ENCODE measurements at regions not wholly inside any gene's neighbourhood (a gene's known extent, or its start where the extent isn't known, plus 50 kb on each side); places are given as distances from the start of the nearest gene placed in this dataset.

DNA sequence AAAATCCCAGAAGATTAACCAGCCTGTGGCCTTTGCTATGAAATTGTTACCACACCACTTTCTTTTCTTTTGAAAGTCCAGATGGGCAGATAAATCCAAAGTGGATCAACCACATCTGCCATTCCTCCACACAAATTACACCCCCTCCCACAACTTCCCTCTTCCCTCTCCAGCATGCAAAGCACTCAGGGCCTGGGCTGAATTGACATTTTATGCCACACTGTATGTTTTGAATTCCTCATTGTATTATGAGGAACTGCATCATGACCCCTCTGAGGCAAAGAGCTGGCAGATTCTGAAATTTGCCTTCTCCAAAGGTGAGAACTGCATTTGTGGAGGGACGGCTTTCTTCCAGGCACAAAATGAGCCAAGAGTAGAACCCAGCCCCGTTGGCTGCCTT is 589.2 kb upstream of the KLF4 start:
- Histone ChIP-seq H3K36me3 (ENCODE audit: control insufficient read depth in 1 of 2, insufficient read depth in 2 of 2, low read length in 2 of 2) (no peaks in the 10 kb centered on the region), H2AFZ (ENCODE audit: low read depth, low read length, poor library complexity, severe bottlenecking) (no peak overlapping the region), H3K79me2 (ENCODE audit: insufficient read depth, low read length) (no peaks in the 10 kb centered on the region), H3K27me3 (ENCODE audit: insufficient read depth, low read length) (no peaks in the 10 kb centered on the region), H3K4me2 (ENCODE audit: low read length) (no peak overlapping the region), H3K9me2 (ENCODE audit: insufficient read depth) (no peaks in the 10 kb centered on the region), H3K9ac (ENCODE audit: low read length) (no peak overlapping the region), H3K4me1 (ENCODE audit: control insufficient read depth in 1 of 2, insufficient read depth in 2 of 2, low read length in 2 of 2) (no peaks in the 10 kb centered on the region), H3K4me3 (replicated peaks in 1 of 2; ENCODE audit: low read depth in 1 of 2, low read length in 2 of 2) (no peak overlapping the region), H4K20me1 (ENCODE audit: insufficient read depth) (no peaks in the 10 kb centered on the region), H3K9me3 (ENCODE audit: control insufficient read depth in 1 of 2, insufficient read depth in 1 of 2, low read depth in 1 of 2, low read length in 2 of 2) (no peaks in the 10 kb centered on the region), H3K27ac (ENCODE audit: low read depth, low read length) (no peak overlapping the region)
- BruUV-seq (replicated peaks), result no TSS peak
- RAD21 ChIA-PET (ENCODE audit: low non-redundant PET in 1 of 2, low total read pairs in 2 of 2, uncharacterized antibody in 2 of 2, unreplicated experiment in 2 of 2), result no interaction called here
- no peak for ATAC-seq
- CTCF ChIA-PET, result no interaction called here
- intact Hi-C loops (cut with micrococcal nuclease), result no loop called here
- POLR2A ChIA-PET, result no interaction called here
- DNase-seq (ENCODE audit: low read depth, low spot score), result no peak
- TF ChIP-seq RAD21 (IDR thresholded peaks at IDR 0.05; ENCODE audit: low read depth) (no peak), CEBPB (IDR thresholded peaks at IDR 0.05; ENCODE audit: low read depth) (no peak), ELF1 (IDR thresholded peaks at IDR 0.05; ENCODE audit: borderline replicate concordance, low read depth) (no peak), JUND (IDR thresholded peaks at IDR 0.05) (no peak), ZFX (IDR thresholded peaks at IDR 0.05) (no peak), POLR2AphosphoS5 (IDR thresholded peaks at IDR 0.05; ENCODE audit: low read depth, low read length) (no peak), TCF7L2 (IDR thresholded peaks at IDR 0.05; ENCODE audit: borderline replicate concordance, extremely low read depth, insufficient read depth, insufficient read length) (no peak), POLR2A (IDR thresholded peaks at IDR 0.05; ENCODE audit: borderline replicate concordance, extremely low read depth, insufficient read depth, insufficient read length) (no peak), ZNF274 (IDR thresholded peaks at IDR 0.05; ENCODE audit: low read depth, low read length) (no peak), FOSL1 (IDR thresholded peaks at IDR 0.05; ENCODE audit: low read depth) (no peak), SP1 (IDR thresholded peaks at IDR 0.05; ENCODE audit: low read depth) (no peak), YY1 (IDR thresholded peaks at IDR 0.05; ENCODE audit: extremely low read depth, insufficient replicate concordance, low read depth, low read length) (no peak)
- TF ChIP-seq, protein P1, sequence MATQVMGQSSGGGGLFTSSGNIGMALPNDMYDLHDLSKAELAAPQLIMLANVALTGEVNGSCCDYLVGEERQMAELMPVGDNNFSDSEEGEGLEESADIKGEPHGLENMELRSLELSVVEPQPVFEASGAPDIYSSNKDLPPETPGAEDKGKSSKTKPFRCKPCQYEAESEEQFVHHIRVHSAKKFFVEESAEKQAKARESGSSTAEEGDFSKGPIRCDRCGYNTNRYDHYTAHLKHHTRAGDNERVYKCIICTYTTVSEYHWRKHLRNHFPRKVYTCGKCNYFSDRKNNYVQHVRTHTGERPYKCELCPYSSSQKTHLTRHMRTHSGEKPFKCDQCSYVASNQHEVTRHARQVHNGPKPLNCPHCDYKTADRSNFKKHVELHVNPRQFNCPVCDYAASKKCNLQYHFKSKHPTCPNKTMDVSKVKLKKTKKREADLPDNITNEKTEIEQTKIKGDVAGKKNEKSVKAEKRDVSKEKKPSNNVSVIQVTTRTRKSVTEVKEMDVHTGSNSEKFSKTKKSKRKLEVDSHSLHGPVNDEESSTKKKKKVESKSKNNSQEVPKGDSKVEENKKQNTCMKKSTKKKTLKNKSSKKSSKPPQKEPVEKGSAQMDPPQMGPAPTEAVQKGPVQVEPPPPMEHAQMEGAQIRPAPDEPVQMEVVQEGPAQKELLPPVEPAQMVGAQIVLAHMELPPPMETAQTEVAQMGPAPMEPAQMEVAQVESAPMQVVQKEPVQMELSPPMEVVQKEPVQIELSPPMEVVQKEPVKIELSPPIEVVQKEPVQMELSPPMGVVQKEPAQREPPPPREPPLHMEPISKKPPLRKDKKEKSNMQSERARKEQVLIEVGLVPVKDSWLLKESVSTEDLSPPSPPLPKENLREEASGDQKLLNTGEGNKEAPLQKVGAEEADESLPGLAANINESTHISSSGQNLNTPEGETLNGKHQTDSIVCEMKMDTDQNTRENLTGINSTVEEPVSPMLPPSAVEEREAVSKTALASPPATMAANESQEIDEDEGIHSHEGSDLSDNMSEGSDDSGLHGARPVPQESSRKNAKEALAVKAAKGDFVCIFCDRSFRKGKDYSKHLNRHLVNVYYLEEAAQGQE (IDR thresholded peaks at IDR 0.05; ENCODE audit: low read depth), result no peak
- TF ChIP-seq, protein P2, sequence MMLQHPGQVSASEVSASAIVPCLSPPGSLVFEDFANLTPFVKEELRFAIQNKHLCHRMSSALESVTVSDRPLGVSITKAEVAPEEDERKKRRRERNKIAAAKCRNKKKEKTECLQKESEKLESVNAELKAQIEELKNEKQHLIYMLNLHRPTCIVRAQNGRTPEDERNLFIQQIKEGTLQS (IDR thresholded peaks at IDR 0.05), result no peak
- TF ChIP-seq, protein P3, sequence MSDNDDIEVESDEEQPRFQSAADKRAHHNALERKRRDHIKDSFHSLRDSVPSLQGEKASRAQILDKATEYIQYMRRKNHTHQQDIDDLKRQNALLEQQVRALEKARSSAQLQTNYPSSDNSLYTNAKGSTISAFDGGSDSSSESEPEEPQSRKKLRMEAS (IDR thresholded peaks at IDR 0.05), result no peak
- TF ChIP-seq, protein P4, sequence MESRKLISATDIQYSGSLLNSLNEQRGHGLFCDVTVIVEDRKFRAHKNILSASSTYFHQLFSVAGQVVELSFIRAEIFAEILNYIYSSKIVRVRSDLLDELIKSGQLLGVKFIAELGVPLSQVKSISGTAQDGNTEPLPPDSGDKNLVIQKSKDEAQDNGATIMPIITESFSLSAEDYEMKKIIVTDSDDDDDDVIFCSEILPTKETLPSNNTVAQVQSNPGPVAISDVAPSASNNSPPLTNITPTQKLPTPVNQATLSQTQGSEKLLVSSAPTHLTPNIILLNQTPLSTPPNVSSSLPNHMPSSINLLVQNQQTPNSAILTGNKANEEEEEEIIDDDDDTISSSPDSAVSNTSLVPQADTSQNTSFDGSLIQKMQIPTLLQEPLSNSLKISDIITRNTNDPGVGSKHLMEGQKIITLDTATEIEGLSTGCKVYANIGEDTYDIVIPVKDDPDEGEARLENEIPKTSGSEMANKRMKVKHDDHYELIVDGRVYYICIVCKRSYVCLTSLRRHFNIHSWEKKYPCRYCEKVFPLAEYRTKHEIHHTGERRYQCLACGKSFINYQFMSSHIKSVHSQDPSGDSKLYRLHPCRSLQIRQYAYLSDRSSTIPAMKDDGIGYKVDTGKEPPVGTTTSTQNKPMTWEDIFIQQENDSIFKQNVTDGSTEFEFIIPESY (IDR thresholded peaks at IDR 0.05; ENCODE audit: extremely low read depth, insufficient replicate concordance, low read length), result no peak

Data from HCT116 (cell line).